Natural killer cell (primary cell): ENCODE measurements at regions not wholly inside any gene's neighbourhood (a gene's known extent, or its start where the extent isn't known, plus 50 kb on each side); places are given as distances from the start of the nearest gene placed in this dataset.

Experiments
- ATAC-seq, 3 donors: fragments of 150-1000 bp in 2 of 3; fragments of 200-7000 bp in 1 of 3; cut with Tn5 transposase; 1 replicate in 1 of 3; 2 replicates in 2 of 3; pipeline ENCODE4 v1.10.0; 2021; ENCODE audit warnings: mild to moderate bottlenecking in 2 of 3, moderate library complexity in 2 of 3
- DNase-seq, 2 donors: peaks; one replicate each; pipeline versions ENCODE4 v3.0.0 to v3.0.0-alpha.2; 2013 to 2021; ENCODE audit warnings: mixed read lengths in 1 of 2
- H3K27ac ChIP-seq: one replicate; pipeline ENCODE4 v1.5.1; 2013; ENCODE audit warnings: mild to moderate bottlenecking, low read length
- H3K27me3 ChIP-seq: one replicate; pipeline ENCODE4 v1.6.1; 2013; ENCODE audit warnings: low read length; ENCODE audit not compliant: control insufficient read depth, insufficient read depth
- H3K36me3 ChIP-seq: one replicate; pipeline ENCODE4 v1.6.1; 2013; ENCODE audit warnings: low read length; ENCODE audit not compliant: control insufficient read depth, insufficient read depth
- H3K4me1 ChIP-seq: one replicate; pipeline ENCODE4 v1.6.1; 2013; ENCODE audit warnings: low read length; ENCODE audit not compliant: control insufficient read depth, insufficient read depth
- H3K4me3 ChIP-seq: one replicate; pipeline ENCODE4 v1.5.1; 2013; ENCODE audit warnings: low read length
- H3K9me3 ChIP-seq: one replicate; pipeline ENCODE4 v1.6.1; 2013; ENCODE audit warnings: low read length; ENCODE audit not compliant: control insufficient read depth, insufficient read depth
- H3K27ac Mint-ChIP-seq, 2 donors: one replicate each; pipeline ENCODE4 v1.8.0; 2022; ENCODE audit warnings: mild to moderate bottlenecking in 2 of 2, mixed read lengths in 2 of 2, moderate library complexity in 1 of 2
- H3K27me3 Mint-ChIP-seq, 2 donors: one replicate each; pipeline ENCODE4 v1.8.0; 2022; ENCODE audit warnings: low read depth in 2 of 2, mixed read lengths in 2 of 2
- H3K36me3 Mint-ChIP-seq: one replicate; pipeline ENCODE4 v1.8.0; 2022; ENCODE audit warnings: mixed read lengths
- H3K4me1 Mint-ChIP-seq, 2 donors: one replicate each; pipeline ENCODE4 v1.8.0; 2022; ENCODE audit warnings: mixed read lengths in 2 of 2
- H3K4me3 Mint-ChIP-seq: one replicate; pipeline ENCODE4 v1.8.0; 2022; ENCODE audit warnings: mild to moderate bottlenecking, moderate library complexity, mixed read lengths
- H3K9me3 Mint-ChIP-seq, 2 donors: one replicate each; pipeline ENCODE4 v1.8.0; 2022; ENCODE audit warnings: mixed read lengths in 2 of 2
- CTCF ChIP-seq: fragments of 200-600 bp; IDR thresholded peaks from one replicate; pipeline ENCODE4 v1.8.0; 2022; ENCODE audit warnings: antibody characterized with exemption
- WGBS: methylation state at CpG from one replicate; pipeline ENCODE4 v1.1.7; 2013; ENCODE audit warnings: missing lambda C conversion rate; ENCODE audit not compliant: insufficient coverage; 5-methylcytosine and 5-hydroxymethylcytosine counted together
- intact Hi-C: fragments of 100-400 bp; cut with micrococcal nuclease; formaldehyde crosslinking; loops from one replicate; pipeline ENCODE4 v1.14.2; 2022

DNA sequence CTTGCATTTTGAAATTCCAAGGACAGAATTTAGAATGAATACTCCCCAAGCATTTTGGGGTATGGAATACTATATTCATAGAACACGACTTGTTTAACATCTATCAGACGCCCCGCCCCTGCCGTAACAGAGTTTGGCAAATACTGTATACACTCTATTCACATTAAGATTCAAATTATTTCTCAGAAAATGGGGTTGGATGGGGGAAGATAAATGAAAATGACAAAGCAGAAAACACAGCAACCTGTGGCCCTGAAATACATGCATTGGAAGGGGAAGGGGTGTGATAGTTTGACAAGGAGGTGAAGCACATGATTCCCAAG, 634.6 kb upstream of the SLC39A10 start:
- H3K4me3 ChIP-seq: no peak overlapping the region
- no peak overlapping the region for H3K4me3 Mint-ChIP-seq
- no peaks in the 10 kb centered on the region for H3K4me1 ChIP-seq
- H3K27me3 Mint-ChIP-seq: no peaks in the 10 kb centered on the region
- H3K4me1 Mint-ChIP-seq: no peaks in the 10 kb centered on the region
- no peak for TF ChIP-seq CTCF
- no peak overlapping the region for H3K27ac Mint-ChIP-seq
- H3K9me3 Mint-ChIP-seq: peaks cover 2% of the 10 kb centered on the region in 2 donors
- H3K27me3 ChIP-seq: no peaks in the 10 kb centered on the region
- H3K36me3 ChIP-seq: no peaks in the 10 kb centered on the region
- ATAC-seq (no peak), DNase-seq (no peak)
- no peaks in the 10 kb centered on the region for H3K9me3 ChIP-seq
- WGBS: no CpG with 5 or more reads among the region's 4 CpGs
- H3K36me3 Mint-ChIP-seq: no peaks in the 10 kb centered on the region
- intact Hi-C loops: no loop called here
- H3K27ac ChIP-seq: no peak overlapping the region

GRCh38 chr2:195021711-195022507, 635.1 kb upstream of the SLC39A10 start:
- H3K36me3 Mint-ChIP-seq: no peaks in the 10 kb centered on the region
- TF ChIP-seq CTCF: no peak
- no peak for DNase-seq
- 78% methylated on average over 2 of the region's 3 CpGs for WGBS
- intact Hi-C loops: no loop called here
- H3K4me3 Mint-ChIP-seq: no peak overlapping the region
- peaks cover 0 to 2% of the 10 kb centered on the region in 2 donors for H3K9me3 Mint-ChIP-seq
- no peaks in the 10 kb centered on the region for H3K27me3 Mint-ChIP-seq
- Histone ChIP-seq H3K27ac (no peak overlapping the region), H3K36me3 (no peaks in the 10 kb centered on the region), H3K4me3 (no peak overlapping the region), H3K27me3 (no peaks in the 10 kb centered on the region), H3K9me3 (no peaks in the 10 kb centered on the region), H3K4me1 (no peaks in the 10 kb centered on the region)
- H3K27ac Mint-ChIP-seq: no peak overlapping the region
- H3K4me1 Mint-ChIP-seq: no peaks in the 10 kb centered on the region
- ATAC-seq: no peak

- H3K4me1 ChIP-seq: no peaks in the 10 kb centered on the region
- H3K9me3 ChIP-seq: no peaks in the 10 kb centered on the region
- Mint-ChIP-seq H3K4me1 (no peaks in the 10 kb centered on the region), H3K27ac (no peak overlapping the region), H3K4me3 (no peak overlapping the region), H3K9me3 (peaks cover 0 to 2% of the 10 kb centered on the region in 2 donors), H3K27me3 (no peaks in the 10 kb centered on the region), H3K36me3 (no peaks in the 10 kb centered on the region)
- no peaks in the 10 kb centered on the region for H3K36me3 ChIP-seq
- H3K27me3 ChIP-seq: no peaks in the 10 kb centered on the region
- no peak overlapping the region for H3K4me3 ChIP-seq
- no peak for ATAC-seq
- no peak for TF ChIP-seq CTCF
- DNase-seq: no peak
- intact Hi-C loops: no loop called here
- H3K27ac ChIP-seq: no peak overlapping the region
Observed at GRCh38 chr2:195018462-195018861, 638.6 kb upstream of the SLC39A10 start.

DNA sequence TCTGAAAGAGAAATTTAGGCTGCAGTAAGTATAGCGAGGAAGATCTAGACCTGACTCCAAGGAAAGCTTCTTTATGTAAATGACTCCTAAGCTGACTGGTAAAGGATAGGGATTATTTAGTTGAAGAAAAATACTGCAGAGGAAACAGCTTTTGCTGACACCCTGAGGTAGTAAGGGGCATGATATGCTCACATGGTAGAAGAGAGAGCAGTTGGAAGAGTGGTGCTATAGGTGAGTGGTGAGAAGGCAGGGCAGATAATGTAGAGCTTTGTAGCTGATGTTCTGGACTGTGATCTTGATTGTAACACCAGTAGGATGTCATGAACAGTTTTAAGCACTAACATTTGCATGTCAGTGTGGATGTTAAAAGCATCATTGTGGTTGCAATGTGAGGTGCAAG, 639.1 kb upstream of the SLC39A10 start:
- no peaks in the 10 kb centered on the region for H3K27me3 Mint-ChIP-seq
- H3K4me1 Mint-ChIP-seq: no peaks in the 10 kb centered on the region
- DNase-seq (no peak), ATAC-seq (no peak)
- no peak overlapping the region for H3K27ac Mint-ChIP-seq
- H3K36me3 ChIP-seq: no peaks in the 10 kb centered on the region
- H3K36me3 Mint-ChIP-seq: no peaks in the 10 kb centered on the region
- H3K4me3 Mint-ChIP-seq: no peak overlapping the region
- no peak overlapping the region for H3K4me3 ChIP-seq
- peaks cover 0 to 2% of the 10 kb centered on the region in 2 donors for H3K9me3 Mint-ChIP-seq
- TF ChIP-seq CTCF: no peak
- no peaks in the 10 kb centered on the region for H3K27me3 ChIP-seq
- H3K9me3 ChIP-seq: no peaks in the 10 kb centered on the region
- WGBS: 85% methylated on average over 1 of the region's 1 CpG
- H3K4me1 ChIP-seq: no peaks in the 10 kb centered on the region
- H3K27ac ChIP-seq: no peak overlapping the region
- intact Hi-C loops: no loop called here
